ENCODE measurements at regions not wholly inside any gene's neighbourhood (a gene's known extent, or its start where the extent isn't known, plus 50 kb on each side); places are given as distances from the start of the nearest gene placed in this dataset.

GRCh38 chr6:119672725-119673124 lies 323.2 kb upstream of the MAN1A1 start (continued):
- TF ChIP-seq TFE3 (CRISPR knock-in tag; IDR thresholded peaks at IDR 0.05) (no peak), ZNF772 (CRISPR knock-in tag; IDR thresholded peaks at IDR 0.05) (no peak), PPARG (CRISPR knock-in tag; conservative IDR thresholded peaks at IDR 0.05) (no peak), ZNF12 (CRISPR knock-in tag; IDR thresholded peaks at IDR 0.05) (no peak), ZFP36 (IDR thresholded peaks at IDR 0.05; ENCODE audit: borderline replicate concordance, low read depth, low read length, partially characterized antibody) (no peak)
- TF ChIP-seq, protein P1, sequence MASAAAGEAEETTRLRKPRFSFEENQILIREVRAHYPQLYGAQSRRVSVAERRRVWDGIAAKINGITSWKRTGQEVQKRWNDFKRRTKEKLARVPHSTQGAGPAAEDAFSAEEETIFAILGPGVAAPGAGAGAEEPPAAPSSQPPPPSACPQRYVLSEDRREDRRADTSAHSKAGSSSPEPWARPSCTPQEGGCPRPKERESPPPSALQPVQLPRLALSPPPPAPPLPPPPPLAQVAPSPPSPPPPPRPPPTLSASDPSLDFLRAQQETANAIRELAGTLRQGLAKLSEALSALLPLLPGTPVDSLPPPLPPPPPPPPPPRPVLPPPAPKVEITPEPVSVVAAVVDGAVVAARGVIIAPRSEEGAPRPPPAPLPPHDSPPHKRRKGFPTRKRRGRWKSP (CRISPR knock-in tag; IDR thresholded peaks at IDR 0.05), result no peak

DNA sequence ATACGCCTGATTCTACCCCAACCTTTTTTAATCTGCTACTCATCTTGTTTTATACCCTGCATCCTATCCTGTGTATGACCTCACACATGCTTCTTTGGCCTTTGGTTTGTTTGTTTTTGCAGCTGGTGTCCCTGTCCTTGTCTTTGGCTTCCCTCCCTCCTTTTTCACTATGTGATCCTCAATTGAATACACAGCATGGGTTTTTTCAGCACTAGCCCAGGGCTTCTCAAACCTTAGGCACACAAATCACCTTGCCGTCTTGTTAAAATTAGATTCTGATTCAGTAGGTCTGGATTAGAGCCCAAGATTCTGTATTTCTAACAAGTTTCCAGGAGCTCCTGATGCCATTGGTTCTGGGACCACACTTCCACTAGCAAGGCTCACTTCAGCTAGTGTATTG lies 321.5 kb upstream of the MAN1A1 start:
- Histone ChIP-seq H3K4me1 (ENCODE audit: insufficient read depth, low read length) (no peaks in the 10 kb centered on the region), H3K27me3 (ENCODE audit: control insufficient read depth in 1 of 2, insufficient read depth in 2 of 2, low read length in 2 of 2) (no peaks in the 10 kb centered on the region), H3K9me3 (ENCODE audit: low read length) (no peaks in the 10 kb centered on the region), H3K4me2 (ENCODE audit: low read depth, low read length) (no peak overlapping the region), H3K36me3 (replicated peaks in 1 of 2; ENCODE audit: control insufficient read depth in 1 of 2, insufficient read depth in 2 of 2, low read length in 2 of 2) (no peaks in the 10 kb centered on the region), H3K27ac (ENCODE audit: extremely low read length, insufficient read depth, low read length) (no peak overlapping the region), H3K4me3 (replicated peaks in 1 of 3; ENCODE audit: insufficient read depth in 1 of 3, low read depth in 2 of 3, low read length in 3 of 3) (no peak overlapping the region), H3K9ac (ENCODE audit: insufficient read depth, low read depth, low read length) (no peak overlapping the region), H4K20me1 (ENCODE audit: insufficient read depth, low read length) (no peaks in the 10 kb centered on the region), H2AFZ (ENCODE audit: low read length) (no peak overlapping the region), H3K79me2 (ENCODE audit: insufficient read depth, low read length) (no peaks in the 10 kb centered on the region)
- POLR2A ChIA-PET, result no interaction called here
- no peak for ATAC-seq
- 32% methylated on average over 2 of the region's 2 CpGs for WGBS (ENCODE audit: low lambda C conversion rate)
- in situ Hi-C loops (cut with HindIII; ENCODE audit: extremely low pct_ligation_motif_present, low pct_unique_long_range_greater_than_20kb) (no loop called here), intact Hi-C loops (cut with micrococcal nuclease; ENCODE audit: unreplicated experiment) (no loop called here)
- DNase-seq (ENCODE audit: low spot score), result no peak
- CTCF ChIA-PET (ENCODE audit: low intra/inter-chr PET ratio, low total read pairs), result no interaction called here
- no TSS peak for BruUV-seq (replicated peaks)
- FAIRE-seq, result no peak
- TF ChIP-seq, protein P2, sequence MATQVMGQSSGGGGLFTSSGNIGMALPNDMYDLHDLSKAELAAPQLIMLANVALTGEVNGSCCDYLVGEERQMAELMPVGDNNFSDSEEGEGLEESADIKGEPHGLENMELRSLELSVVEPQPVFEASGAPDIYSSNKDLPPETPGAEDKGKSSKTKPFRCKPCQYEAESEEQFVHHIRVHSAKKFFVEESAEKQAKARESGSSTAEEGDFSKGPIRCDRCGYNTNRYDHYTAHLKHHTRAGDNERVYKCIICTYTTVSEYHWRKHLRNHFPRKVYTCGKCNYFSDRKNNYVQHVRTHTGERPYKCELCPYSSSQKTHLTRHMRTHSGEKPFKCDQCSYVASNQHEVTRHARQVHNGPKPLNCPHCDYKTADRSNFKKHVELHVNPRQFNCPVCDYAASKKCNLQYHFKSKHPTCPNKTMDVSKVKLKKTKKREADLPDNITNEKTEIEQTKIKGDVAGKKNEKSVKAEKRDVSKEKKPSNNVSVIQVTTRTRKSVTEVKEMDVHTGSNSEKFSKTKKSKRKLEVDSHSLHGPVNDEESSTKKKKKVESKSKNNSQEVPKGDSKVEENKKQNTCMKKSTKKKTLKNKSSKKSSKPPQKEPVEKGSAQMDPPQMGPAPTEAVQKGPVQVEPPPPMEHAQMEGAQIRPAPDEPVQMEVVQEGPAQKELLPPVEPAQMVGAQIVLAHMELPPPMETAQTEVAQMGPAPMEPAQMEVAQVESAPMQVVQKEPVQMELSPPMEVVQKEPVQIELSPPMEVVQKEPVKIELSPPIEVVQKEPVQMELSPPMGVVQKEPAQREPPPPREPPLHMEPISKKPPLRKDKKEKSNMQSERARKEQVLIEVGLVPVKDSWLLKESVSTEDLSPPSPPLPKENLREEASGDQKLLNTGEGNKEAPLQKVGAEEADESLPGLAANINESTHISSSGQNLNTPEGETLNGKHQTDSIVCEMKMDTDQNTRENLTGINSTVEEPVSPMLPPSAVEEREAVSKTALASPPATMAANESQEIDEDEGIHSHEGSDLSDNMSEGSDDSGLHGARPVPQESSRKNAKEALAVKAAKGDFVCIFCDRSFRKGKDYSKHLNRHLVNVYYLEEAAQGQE (IDR thresholded peaks at IDR 0.05; ENCODE audit: borderline replicate concordance in 1 of 2, low read depth in 1 of 2, low read length in 2 of 2), result no peak
- TF ChIP-seq PBX3 (CRISPR knock-in tag; IDR thresholded peaks at IDR 0.05; ENCODE audit: borderline replicate concordance), result no peak
- TF ChIP-seq ZFP1 (CRISPR knock-in tag; IDR thresholded peaks at IDR 0.05), result no peak
- TF ChIP-seq ELF3 (CRISPR knock-in tag; IDR thresholded peaks at IDR 0.05), result no peak
- no peak for TF ChIP-seq FOXP4 (CRISPR knock-in tag; IDR thresholded peaks at IDR 0.05)
- TF ChIP-seq SNAI1 (CRISPR knock-in tag; IDR thresholded peaks at IDR 0.05; ENCODE audit: borderline replicate concordance), result no peak
- TF ChIP-seq PAF1 (CRISPR knock-in tag; IDR thresholded peaks at IDR 0.05), result no peak
- no peak for TF ChIP-seq ZNF570 (CRISPR knock-in tag; IDR thresholded peaks at IDR 0.05; ENCODE audit: borderline replicate concordance)
